Ramos (cell line): ENCODE measurements at regions not wholly inside any gene's neighbourhood (a gene's known extent, or its start where the extent isn't known, plus 50 kb on each side); places are given as distances from the start of the nearest gene placed in this dataset.

ENCODE experiments used
- in situ Hi-C: fragments of 300-500 bp; cut with MboI; formaldehyde crosslinking; loops from one replicate; pipeline ENCODE4 v1.14.3; 2022; ENCODE audit warnings: low sequenced_read_pairs; ENCODE audit not compliant: unreplicated experiment

GRCh38 chr15:47587940-47588802 is 129.1 kb upstream of the SEMA6D start:
- in situ Hi-C loops, result no loop called here

GRCh38 chr15:47588958-47589357 is 128.3 kb upstream of the SEMA6D start:
- in situ Hi-C loops, result no loop called here

GRCh38 chr15:47598996-47599395 is 118.3 kb upstream of the SEMA6D start:
- in situ Hi-C loops, result no loop called here

DNA sequence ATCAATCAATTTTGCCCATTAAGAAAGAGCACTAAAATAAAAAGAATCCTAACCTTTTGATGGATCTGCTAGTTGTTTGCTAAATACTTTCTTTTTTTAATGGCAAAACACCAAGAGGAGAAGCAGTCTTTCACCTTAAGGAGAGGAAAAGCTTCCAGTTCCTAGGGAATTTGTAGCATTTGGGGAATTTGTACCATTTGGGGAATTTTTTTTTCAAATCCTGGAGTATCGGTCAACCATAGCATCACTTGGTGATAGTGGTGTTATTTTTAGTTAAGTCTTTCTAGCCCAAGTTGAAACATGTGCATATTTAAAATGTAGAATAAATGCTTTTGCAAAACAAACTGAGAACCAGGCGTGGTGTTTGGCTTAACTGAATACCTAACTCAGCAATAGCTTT is 117.5 kb upstream of the SEMA6D start:
- in situ Hi-C loops, result no loop called here

- in situ Hi-C loops, result no loop called here
Observed at GRCh38 chr15:47602121-47602520, 115.2 kb upstream of the SEMA6D start.

DNA sequence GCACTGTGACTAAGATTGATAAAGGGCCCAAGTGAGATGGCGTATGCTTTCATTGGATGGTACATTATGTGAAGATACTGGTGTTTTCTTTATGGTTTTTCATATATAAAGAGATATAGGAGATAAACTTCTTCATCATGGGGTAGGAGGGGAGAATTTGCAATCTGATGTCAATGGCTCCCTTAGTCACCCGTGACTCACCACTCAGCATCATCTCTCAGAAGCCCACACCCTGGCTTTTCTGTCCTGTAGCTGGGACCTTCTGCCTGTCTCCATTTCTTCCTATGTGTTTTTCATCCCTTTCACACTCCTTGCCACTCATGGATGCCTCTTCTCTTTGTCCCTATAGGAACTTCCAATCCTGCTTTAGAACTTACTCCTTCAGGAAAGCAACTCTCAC is 114.3 kb upstream of the SEMA6D start:
- in situ Hi-C loops, result no loop called here

DNA sequence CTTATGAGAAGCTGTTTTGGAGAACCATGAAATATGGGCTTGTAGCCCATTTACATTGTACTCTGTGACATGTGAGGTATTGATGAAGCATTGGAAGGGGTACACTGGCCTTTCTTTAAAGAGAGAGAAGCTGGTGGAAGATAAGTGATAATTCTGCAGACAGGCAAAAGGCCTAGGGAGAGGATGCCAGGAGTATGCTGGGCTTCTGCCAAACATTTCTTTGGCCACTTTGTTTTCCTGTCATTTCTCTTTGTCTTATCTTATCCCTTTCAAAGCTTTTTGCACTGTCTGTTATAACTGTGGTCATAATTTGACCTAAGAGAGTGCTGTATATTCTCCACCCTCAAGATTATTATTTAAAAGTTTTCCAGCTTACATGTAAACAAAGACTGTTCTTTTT is 109.6 kb upstream of the SEMA6D start:
- in situ Hi-C loops, result no loop called here

DNA sequence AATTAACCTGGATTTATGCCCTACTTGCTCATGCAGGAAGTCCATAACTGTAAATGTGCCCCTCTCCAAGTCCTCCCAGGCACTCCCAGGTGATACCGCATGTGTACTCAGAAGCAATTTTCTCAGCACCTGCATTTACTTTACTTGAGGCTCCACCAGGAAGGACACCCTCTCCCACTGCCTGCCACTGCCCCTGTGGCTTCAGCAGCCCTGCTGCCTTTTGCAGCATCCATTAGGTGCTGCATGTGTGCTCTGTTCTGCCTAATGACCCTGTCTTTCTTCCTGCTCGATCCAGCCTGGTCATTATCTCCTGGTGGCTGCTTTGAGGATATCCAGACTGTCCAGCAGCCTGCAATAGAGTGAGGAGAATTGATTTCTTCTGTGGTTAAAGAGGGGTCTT is 107.6 kb upstream of the SEMA6D start:
- in situ Hi-C loops, result no loop called here

- in situ Hi-C loops, result no loop called here
Observed at GRCh38 chr15:47610736-47611135, 106.6 kb upstream of the SEMA6D start.

DNA sequence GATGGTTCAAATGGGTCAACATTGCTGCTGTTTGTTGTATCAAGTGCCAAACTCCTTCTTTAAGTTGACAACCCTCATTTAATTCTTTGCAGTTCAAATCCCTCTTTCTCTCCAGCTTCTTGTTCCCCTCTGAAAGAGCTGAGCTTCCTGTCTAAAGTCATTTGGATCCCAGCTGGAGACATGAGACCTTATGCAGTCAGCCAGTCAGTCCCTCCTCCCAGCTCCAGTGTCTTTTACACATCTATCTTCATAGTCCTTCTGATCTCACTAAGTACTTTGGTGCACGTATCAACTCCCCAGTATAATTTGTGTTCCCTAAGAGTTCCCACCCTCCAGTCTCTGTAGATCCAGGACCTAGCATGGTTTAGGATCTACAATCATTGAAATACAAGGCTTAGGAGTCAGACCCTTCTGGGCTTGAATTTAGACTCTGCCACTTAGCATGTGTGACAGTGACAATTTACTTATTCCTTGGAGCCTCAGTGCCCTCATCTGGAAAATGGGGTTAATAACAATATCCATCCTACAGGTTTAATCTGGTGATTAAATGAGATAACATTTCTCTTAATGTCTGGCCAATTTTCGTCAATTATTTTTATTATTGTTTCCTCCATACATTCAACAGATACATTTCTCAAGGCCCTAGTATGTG is 102.8 kb upstream of the SEMA6D start:
- in situ Hi-C loops, result no loop called here

GRCh38 chr15:47616876-47617275 is 100.4 kb upstream of the SEMA6D start:
- in situ Hi-C loops, result no loop called here

- in situ Hi-C loops, result no loop called here
Observed at GRCh38 chr15:47618241-47618640, 99.1 kb upstream of the SEMA6D start.

GRCh38 chr15:47620960-47621681 is 96.2 kb upstream of the SEMA6D start:
- in situ Hi-C loops, result no loop called here

DNA sequence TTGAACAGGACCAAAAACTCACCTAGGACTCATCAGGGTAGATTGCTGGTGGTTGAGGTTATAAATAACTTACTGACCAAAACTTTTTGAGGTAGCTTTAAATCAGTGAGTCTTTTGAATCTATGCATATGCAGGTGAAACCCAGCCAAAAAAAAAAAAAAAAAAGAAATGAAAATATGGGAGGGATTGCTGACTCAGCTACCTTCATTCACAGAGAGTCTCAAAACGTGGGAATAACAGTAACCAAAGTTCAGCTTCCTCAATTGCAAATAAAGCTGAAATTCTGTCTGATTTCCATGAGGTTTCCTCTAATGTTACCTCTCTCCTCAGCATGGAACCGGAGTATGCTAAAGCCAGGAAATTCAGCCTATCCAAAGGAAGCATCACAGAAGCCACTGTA is 95.2 kb upstream of the SEMA6D start:
- in situ Hi-C loops, result no loop called here

GRCh38 chr15:47624503-47624902 is 92.8 kb upstream of the SEMA6D start:
- in situ Hi-C loops, result no loop called here

GRCh38 chr15:47639042-47639441 is 78.3 kb upstream of the SEMA6D start:
- in situ Hi-C loops, result no loop called here

- in situ Hi-C loops, result no loop called here
Observed at GRCh38 chr15:47640079-47640478, 77.2 kb upstream of the SEMA6D start.

- in situ Hi-C loops, result no loop called here
Observed at GRCh38 chr15:47640901-47641300, 76.4 kb upstream of the SEMA6D start.

- in situ Hi-C loops, result no loop called here
Observed at GRCh38 chr15:47644722-47645121, 72.6 kb upstream of the SEMA6D start.

DNA sequence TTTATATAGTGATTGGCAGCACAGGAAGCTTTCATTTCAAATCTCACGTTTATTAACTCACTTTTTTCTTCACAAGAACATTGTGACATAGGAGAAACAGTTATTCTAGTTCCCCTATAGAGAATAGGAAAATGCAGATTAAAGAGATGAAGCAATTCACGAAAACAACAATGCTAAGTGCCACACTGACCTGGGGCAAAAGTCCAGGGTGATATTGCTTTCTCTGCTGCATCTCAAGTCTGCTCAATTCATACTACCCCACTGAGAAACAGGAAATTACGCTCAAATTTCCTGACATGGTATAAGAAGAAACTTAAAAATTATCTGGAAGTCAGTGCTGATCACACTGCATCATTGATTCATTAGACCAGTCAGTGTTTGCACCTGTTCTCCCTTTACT is 66.7 kb upstream of the SEMA6D start:
- in situ Hi-C loops, result no loop called here

GRCh38 chr15:47652328-47652727 is 65.0 kb upstream of the SEMA6D start:
- in situ Hi-C loops, result no loop called here
